OCI-M1 (cell line): ENCODE measurements at regions not wholly inside any gene's neighbourhood (a gene's known extent, or its start where the extent isn't known, plus 50 kb on each side); places are given as distances from the start of the nearest gene placed in this dataset.

ENCODE experiments used
- DNase-seq: peaks from one replicate; lab custom pipeline; 2025; lab: John Stamatoyannopoulos, UW

GRCh38 chr2:223181561-223181960 lies 129.6 kb downstream of the KCNE4 start:
- DNase-seq, result no peak

GRCh38 chr2:223182356-223182755 lies 130.4 kb downstream of the KCNE4 start:
- no peak for DNase-seq

GRCh38 chr2:223185638-223186037 lies 133.6 kb downstream of the KCNE4 start:
- no peak for DNase-seq

GRCh38 chr2:223187256-223187655 lies 135.3 kb downstream of the KCNE4 start:
- no peak for DNase-seq

GRCh38 chr2:223190561-223191206 lies 138.7 kb downstream of the KCNE4 start:
- DNase-seq, result peak; percentile 14

- DNase-seq, result no peak
Observed at GRCh38 chr2:223196331-223196730, 144.3 kb downstream of the KCNE4 start.

DNA sequence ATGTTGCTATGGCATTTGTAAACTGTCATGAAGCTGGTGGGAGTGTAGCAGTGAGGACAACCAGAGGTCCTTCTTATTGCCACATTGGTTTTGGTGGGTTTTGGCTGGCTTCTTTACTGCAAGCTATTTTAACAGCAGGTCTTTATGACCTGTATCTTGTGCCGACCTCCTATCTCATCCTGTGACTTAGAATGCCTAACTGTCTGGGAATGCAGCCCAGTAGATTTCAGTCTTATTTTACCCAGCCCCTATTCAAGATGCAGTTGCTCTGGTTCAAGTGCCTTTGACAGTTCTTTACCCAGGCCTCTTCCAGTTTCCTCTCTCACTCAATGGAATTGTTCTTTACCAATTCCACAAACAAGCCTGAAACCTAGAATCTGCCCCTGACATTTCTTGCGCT lies 145.1 kb downstream of the KCNE4 start:
- no peak for DNase-seq

- DNase-seq, result no peak
Observed at GRCh38 chr2:223199531-223200515, 147.8 kb downstream of the KCNE4 start.

GRCh38 chr2:223203971-223204929 lies 152.3 kb downstream of the KCNE4 start:
- peak; percentile 39 for DNase-seq

DNA sequence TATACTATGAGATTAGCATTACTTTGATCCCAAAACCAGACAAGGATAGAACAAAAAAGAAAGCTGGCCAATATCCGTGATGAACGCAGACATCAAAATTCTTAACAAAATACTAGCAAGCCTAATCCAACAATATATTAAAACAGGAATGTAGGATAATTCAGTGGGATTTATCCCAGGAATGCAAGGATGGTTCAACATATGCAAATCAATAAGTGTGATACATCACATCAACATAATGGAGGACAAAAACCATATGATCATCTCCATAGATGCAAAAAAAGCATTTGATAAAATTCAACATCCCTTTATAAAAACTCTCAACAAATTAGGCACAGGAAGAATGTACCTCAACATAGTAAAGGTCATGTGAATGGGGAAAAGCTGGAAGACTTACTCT lies 158.5 kb downstream of the KCNE4 start:
- DNase-seq, result no peak

DNA sequence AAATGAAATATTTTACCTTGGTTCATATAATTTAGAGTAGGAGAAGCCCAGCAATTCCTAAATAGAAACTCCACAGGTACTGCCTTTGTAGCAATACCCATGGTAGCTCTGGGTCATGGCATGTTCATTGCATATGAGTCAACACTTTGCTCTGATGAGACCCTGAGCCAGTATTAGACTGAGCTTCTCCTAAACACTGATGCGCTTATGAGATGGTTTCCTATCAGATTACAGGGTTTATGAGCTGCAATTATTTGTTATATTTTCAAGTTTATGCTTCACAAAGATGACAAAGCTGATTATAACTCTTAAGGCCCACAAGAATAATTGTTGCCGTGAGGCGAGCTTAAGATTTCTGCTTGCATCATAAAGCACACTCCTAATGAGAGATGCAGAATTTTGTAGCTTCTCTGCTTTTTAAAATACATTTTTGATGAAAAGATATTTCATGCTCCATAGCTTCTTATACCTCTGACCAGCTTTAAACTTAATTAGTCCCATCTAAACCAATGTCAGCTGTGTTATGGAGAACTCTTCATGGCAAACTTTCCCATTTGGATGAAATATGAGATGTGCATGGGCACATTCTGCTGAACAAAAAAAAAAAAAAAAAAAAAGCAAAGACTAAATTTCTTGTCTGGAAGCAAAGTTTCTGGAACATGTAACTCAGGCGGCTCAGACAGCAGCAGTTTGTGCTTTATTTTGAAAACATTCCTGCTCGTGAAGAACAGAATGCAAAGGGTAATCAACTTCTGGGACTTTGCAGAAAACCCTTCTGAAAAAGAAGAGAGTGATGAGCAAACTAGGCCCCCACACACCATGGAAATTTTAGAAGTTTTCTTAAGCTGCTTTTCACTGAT lies 162.6 kb downstream of the KCNE4 start:
- no peak for DNase-seq

DNA sequence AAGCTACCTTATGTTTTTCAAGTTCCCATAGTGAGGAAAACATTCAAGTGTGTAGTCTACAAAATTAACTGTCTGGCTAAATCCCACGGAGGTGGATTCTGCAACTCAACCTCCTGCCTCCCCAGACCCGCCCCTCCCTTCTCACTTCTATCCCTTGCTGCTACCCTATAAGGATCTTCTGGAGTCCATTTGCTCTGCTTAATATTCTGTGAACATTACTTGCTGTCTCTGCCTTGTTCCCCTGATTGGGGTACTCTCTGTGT lies 163.2 kb downstream of the KCNE4 start:
- peak; percentile 10 for DNase-seq

DNA sequence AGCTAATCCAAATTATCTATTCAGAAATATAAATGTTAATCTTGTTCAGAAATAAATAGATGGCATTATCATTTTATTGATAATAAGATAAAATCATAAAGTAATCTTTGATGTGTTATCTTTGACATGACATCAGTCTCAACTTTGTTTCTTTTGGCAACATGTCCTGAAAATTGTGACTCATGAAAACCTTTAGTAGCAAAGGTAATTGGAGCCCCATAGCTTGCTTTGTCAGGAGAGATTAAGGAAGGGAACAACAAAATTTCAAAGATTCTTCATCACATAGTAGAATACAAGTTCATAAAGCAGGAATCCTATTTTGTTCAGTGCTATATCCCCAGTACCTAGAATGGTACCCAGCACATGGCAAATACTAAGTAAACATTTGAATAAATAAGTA lies 165.4 kb downstream of the KCNE4 start:
- no peak for DNase-seq

DNA sequence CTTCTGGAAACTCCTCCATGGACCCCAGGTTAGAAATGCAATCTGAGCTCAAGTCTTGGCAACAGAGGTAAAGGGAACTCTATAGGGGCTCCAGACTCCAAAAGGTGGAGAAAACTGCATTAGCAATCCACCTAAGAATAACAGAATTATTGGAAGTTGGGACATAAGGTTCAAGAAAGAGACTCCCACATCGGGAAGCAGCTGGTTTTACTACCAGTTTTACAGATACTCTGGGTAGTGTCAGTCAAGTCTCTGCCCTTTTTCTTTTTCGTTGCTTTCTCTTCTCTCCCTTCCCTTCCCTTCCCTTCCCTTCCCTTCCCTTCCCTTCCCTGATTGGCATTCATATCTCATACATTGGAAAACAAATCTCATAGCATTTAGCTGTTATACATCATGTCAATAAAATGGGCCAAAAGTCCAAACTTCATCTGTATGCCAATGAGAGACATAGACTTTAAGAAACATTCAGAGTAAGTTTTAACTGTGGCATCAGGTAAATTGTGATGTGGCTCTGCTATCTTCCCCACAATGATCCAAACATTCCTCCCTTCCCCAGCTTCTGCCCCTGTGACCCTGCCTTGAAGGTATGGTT lies 166.7 kb downstream of the KCNE4 start:
- no peak for DNase-seq

- no peak for DNase-seq
Observed at GRCh38 chr2:223219872-223220657, 168.1 kb downstream of the KCNE4 start.

- no peak for DNase-seq
Observed at GRCh38 chr2:223220658-223220925, 168.6 kb downstream of the KCNE4 start.

GRCh38 chr2:223221139-223221835 lies 169.3 kb downstream of the KCNE4 start:
- DNase-seq, result no peak

- no peak for DNase-seq
Observed at GRCh38 chr2:223222397-223222796, 170.4 kb downstream of the KCNE4 start.

DNA sequence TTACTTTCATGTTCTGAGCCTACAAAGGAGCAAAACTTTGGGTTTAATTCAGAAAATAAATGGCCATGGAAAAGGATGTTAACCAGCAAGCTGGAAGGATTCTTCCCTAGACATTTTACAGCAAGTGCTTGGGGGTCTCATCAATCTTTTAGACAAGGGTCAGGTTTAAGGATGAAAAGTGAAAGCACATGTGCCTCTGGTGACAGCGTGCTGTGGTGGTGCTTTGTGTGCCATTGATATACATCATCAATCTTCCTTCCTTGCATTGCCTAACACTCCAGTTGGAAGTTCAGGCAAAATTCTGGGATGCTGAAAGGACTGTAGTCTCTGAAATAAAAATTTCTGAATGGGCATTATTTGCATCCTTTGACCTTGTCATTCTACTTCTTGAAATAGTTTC lies 171.2 kb downstream of the KCNE4 start:
- no peak for DNase-seq

GRCh38 chr2:223225266-223225665 lies 173.3 kb downstream of the KCNE4 start:
- DNase-seq, result no peak
